ENCODE measurements at regions not wholly inside any gene's neighbourhood (a gene's known extent, or its start where the extent isn't known, plus 50 kb on each side); places are given as distances from the start of the nearest gene placed in this dataset.
"Not testable (repeated sequence)": the region's sequence is repeated elsewhere in the genome, so short reads cannot be mapped to it uniquely, and the experiment has no call there.

- intact Hi-C loops (cut with DNase I) = no loop called here
- Histone ChIP-seq H3K4me1 (no peaks in the 10 kb centered on the region), H3K4me3 (replicated peaks in 1 of 3) (no peak overlapping the region), H3K36me3 (no peaks in the 10 kb centered on the region), H3K9me3 (no peaks in the 10 kb centered on the region), H3K27me3 (no peaks in the 10 kb centered on the region), H3K27ac (no peak overlapping the region)
- 64 to 78% methylated on average over 1 of the region's 1 CpG for WGBS, 2 donors
- TF ChIP-seq POLR2A (IDR thresholded peaks at IDR 0.05) = no peak
- no peak for TF ChIP-seq CTCF (IDR thresholded peaks at IDR 0.05)
- no peak for DNase-seq
These were observed 141.7 kb downstream of the SEC23IP start for GRCh38 chr10:120034236-120034635.

GRCh38 chr10:120039046-120039445 is 146.5 kb downstream of the SEC23IP start:
- H3K27ac ChIP-seq = no peak overlapping the region
- no peaks in the 10 kb centered on the region for H3K36me3 ChIP-seq
- intact Hi-C loops (cut with DNase I) = no loop called here
- H3K4me1 ChIP-seq = no peaks in the 10 kb centered on the region
- DNase-seq = no peak
- H3K27me3 ChIP-seq = no peaks in the 10 kb centered on the region
- no peak overlapping the region for H3K4me3 ChIP-seq (replicated peaks in 1 of 3)
- TF ChIP-seq CTCF (IDR thresholded peaks at IDR 0.05) (no peak), POLR2A (IDR thresholded peaks at IDR 0.05) (no peak)
- H3K9me3 ChIP-seq = no peaks in the 10 kb centered on the region

- Histone ChIP-seq H3K4me1 (no peaks in the 10 kb centered on the region), H3K36me3 (no peaks in the 10 kb centered on the region), H3K4me3 (replicated peaks in 1 of 3) (no peak overlapping the region), H3K27ac (no peak overlapping the region), H3K27me3 (no peaks in the 10 kb centered on the region), H3K9me3 (no peaks in the 10 kb centered on the region)
- intact Hi-C loops (cut with DNase I) = no loop called here
- TF ChIP-seq CTCF (IDR thresholded peaks at IDR 0.05) = no peak
- TF ChIP-seq POLR2A (IDR thresholded peaks at IDR 0.05) = no peak
- DNase-seq = no peak
- 90 to 92% methylated on average over 6 of the region's 6 CpGs for WGBS, 2 donors
These were observed 147.3 kb downstream of the SEC23IP start for GRCh38 chr10:120039826-120040225.

GRCh38 chr10:120041807-120042559 is 149.5 kb downstream of the SEC23IP start:
- intact Hi-C loops (cut with DNase I) = no loop called here
- 76% methylated on average over 11 to 12 of the region's 12 CpGs for WGBS, 2 donors
- Histone ChIP-seq H3K27me3 (no peaks in the 10 kb centered on the region), H3K9me3 (no peaks in the 10 kb centered on the region), H3K27ac (no peak overlapping the region), H3K4me3 (replicated peaks in 1 of 3) (no peak overlapping the region), H3K4me1 (no peaks in the 10 kb centered on the region), H3K36me3 (no peaks in the 10 kb centered on the region)
- DNase-seq = no peak
- no peak for TF ChIP-seq CTCF (IDR thresholded peaks at IDR 0.05)
- TF ChIP-seq POLR2A (IDR thresholded peaks at IDR 0.05) = no peak

- TF ChIP-seq CTCF (IDR thresholded peaks at IDR 0.05) (no peak), POLR2A (IDR thresholded peaks at IDR 0.05) (no peak)
- Histone ChIP-seq H3K9me3 (no peaks in the 10 kb centered on the region), H3K4me1 (no peaks in the 10 kb centered on the region), H3K36me3 (no peaks in the 10 kb centered on the region), H3K27ac (no peak overlapping the region), H3K4me3 (replicated peaks in 1 of 3) (no peak overlapping the region), H3K27me3 (no peaks in the 10 kb centered on the region)
- no peak for DNase-seq
- intact Hi-C loops (cut with DNase I) = no loop called here
These were observed 150.2 kb downstream of the SEC23IP start for GRCh38 chr10:120042705-120043104.

GRCh38 chr10:120047373-120047772 is 154.8 kb downstream of the SEC23IP start:
- H3K9me3 ChIP-seq; H3K36me3 ChIP-seq; H3K4me1 ChIP-seq; intact Hi-C loops (cut with DNase I); H3K27ac ChIP-seq; H3K4me3 ChIP-seq (replicated peaks in 1 of 3); DNase-seq; H3K27me3 ChIP-seq: not testable (repeated sequence)
- WGBS, 2 donors = 82 to 95% methylated on average over 7 of the region's 7 CpGs

Data from thyroid gland (tissue), 4 donors.